HL-60 (cell line): ENCODE measurements at regions not wholly inside any gene's neighbourhood (a gene's known extent, or its start where the extent isn't known, plus 50 kb on each side); places are given as distances from the start of the nearest gene placed in this dataset.

Experiments
- POLR2AphosphoS5 ChIP-seq: IDR thresholded peaks from 2 replicates; pipeline ENCODE4 v1.6.1; 2012; ENCODE audit warnings: low read depth
- TF ChIP-seq, protein P1 (sequence below): IDR thresholded peaks from one replicate; pipeline ENCODE4 v1.5.1; 2011; ENCODE audit warnings: low read length, control low read depth, inconsistent platforms; ENCODE audit not compliant: insufficient read depth

DNA sequence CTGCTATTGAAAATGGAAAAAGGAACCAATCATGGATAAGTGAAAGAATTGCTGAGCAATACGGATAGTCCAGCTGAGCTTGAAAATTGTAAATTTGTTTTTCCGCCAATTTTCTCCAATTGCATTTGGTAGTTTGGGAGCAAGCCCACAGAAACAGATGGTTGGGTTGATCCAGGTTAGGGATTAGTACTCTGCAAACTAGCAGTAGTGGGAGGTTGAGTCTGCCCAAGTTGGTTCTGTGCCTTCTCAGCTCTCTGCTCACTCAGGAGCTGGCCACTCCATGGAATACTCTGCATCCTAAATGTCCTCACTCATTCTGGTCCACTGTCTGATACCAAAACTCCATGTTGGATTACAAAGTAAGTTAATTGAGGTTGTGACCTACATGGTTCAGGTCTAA is 361.1 kb upstream of the ATP2B1 start:
- TF ChIP-seq, protein P1, sequence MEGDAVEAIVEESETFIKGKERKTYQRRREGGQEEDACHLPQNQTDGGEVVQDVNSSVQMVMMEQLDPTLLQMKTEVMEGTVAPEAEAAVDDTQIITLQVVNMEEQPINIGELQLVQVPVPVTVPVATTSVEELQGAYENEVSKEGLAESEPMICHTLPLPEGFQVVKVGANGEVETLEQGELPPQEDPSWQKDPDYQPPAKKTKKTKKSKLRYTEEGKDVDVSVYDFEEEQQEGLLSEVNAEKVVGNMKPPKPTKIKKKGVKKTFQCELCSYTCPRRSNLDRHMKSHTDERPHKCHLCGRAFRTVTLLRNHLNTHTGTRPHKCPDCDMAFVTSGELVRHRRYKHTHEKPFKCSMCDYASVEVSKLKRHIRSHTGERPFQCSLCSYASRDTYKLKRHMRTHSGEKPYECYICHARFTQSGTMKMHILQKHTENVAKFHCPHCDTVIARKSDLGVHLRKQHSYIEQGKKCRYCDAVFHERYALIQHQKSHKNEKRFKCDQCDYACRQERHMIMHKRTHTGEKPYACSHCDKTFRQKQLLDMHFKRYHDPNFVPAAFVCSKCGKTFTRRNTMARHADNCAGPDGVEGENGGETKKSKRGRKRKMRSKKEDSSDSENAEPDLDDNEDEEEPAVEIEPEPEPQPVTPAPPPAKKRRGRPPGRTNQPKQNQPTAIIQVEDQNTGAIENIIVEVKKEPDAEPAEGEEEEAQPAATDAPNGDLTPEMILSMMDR: no peak
- TF ChIP-seq POLR2AphosphoS5: no peak
